Skeletal muscle satellite cell (primary cell): ENCODE measurements at regions not wholly inside any gene's neighbourhood (a gene's known extent, or its start where the extent isn't known, plus 50 kb on each side); places are given as distances from the start of the nearest gene placed in this dataset.
"Not testable (repeated sequence)": the region's sequence is repeated elsewhere in the genome, so short reads cannot be mapped to it uniquely, and the experiment has no call there.

Experiments
- H3K27me3 ChIP-seq: 2 replicates; pipeline ENCODE4 v1.7.0; 2013; ENCODE audit warnings: low read length; ENCODE audit not compliant: control insufficient read depth, insufficient read depth
- H3K36me3 ChIP-seq: 2 replicates; pipeline ENCODE4 v1.7.0; 2013; ENCODE audit warnings: mild to moderate bottlenecking, control low read depth, low read length; ENCODE audit not compliant: insufficient read depth
- H3K4me1 ChIP-seq: 2 replicates; pipeline ENCODE4 v1.7.0; 2013; ENCODE audit warnings: low read length; ENCODE audit not compliant: control insufficient read depth, insufficient read depth
- H3K4me2 ChIP-seq: 2 replicates; pipeline ENCODE4 v1.7.0; 2013; ENCODE audit warnings: mild to moderate bottlenecking, low read length
- H3K4me3 ChIP-seq: 2 replicates; pipeline ENCODE4 v1.7.0; 2013; ENCODE audit warnings: low read length
- H3K9ac ChIP-seq: 2 replicates; pipeline ENCODE4 v1.7.0; 2013; ENCODE audit warnings: mild to moderate bottlenecking, low read depth, low read length, moderate library complexity
- H3K9me3 ChIP-seq: replicated peaks from 2 replicates; pipeline ENCODE4 v1.7.0; 2013; ENCODE audit warnings: mild to moderate bottlenecking, control low read depth, low read length

GRCh38 chr18:11444169-11444568, 165.2 kb upstream of the SLC35G4 start:
- H3K9ac ChIP-seq, H3K36me3 ChIP-seq, H3K4me2 ChIP-seq, H3K9me3 ChIP-seq, H3K4me1 ChIP-seq, H3K4me3 ChIP-seq: not testable (repeated sequence)
- H3K27me3 ChIP-seq = peaks cover 11% of the 10 kb centered on the region

GRCh38 chr18:11437046-11437445, 172.3 kb upstream of the SLC35G4 start:
- H3K9me3 ChIP-seq = no peaks in the 10 kb centered on the region
- H3K36me3 ChIP-seq = no peaks in the 10 kb centered on the region
- peaks cover 28% of the 10 kb centered on the region for H3K27me3 ChIP-seq
- H3K9ac ChIP-seq = no peak overlapping the region
- no peaks in the 10 kb centered on the region for H3K4me1 ChIP-seq
- H3K4me3 ChIP-seq = no peak overlapping the region
- no peak overlapping the region for H3K4me2 ChIP-seq

- Histone ChIP-seq H3K4me2 (no peak overlapping the region), H3K9ac (no peak overlapping the region), H3K36me3 (no peaks in the 10 kb centered on the region), H3K9me3 (no peaks in the 10 kb centered on the region), H3K4me3 (no peak overlapping the region), H3K27me3 (peaks cover 22% of the 10 kb centered on the region), H3K4me1 (no peaks in the 10 kb centered on the region)
These were observed 177.0 kb upstream of the SLC35G4 start for GRCh38 chr18:11432360-11432811.

GRCh38 chr18:11429876-11430275, 179.5 kb upstream of the SLC35G4 start:
- Histone ChIP-seq H3K4me1 (no peaks in the 10 kb centered on the region), H3K36me3 (no peaks in the 10 kb centered on the region), H3K9me3 (no peaks in the 10 kb centered on the region), H3K4me2 (no peak overlapping the region), H3K9ac (no peak overlapping the region), H3K27me3 (peaks cover 9% of the 10 kb centered on the region), H3K4me3 (no peak overlapping the region)

GRCh38 chr18:11425211-11425610, 184.2 kb upstream of the SLC35G4 start:
- Histone ChIP-seq H3K4me2 (no peak overlapping the region), H3K27me3 (peaks cover 4% of the 10 kb centered on the region), H3K4me3 (no peak overlapping the region)

GRCh38 chr18:11419338-11419737, 190.1 kb upstream of the SLC35G4 start:
- no peaks in the 10 kb centered on the region for H3K9me3 ChIP-seq
- no peak overlapping the region for H3K9ac ChIP-seq
- no peak overlapping the region for H3K4me3 ChIP-seq
- no peaks in the 10 kb centered on the region for H3K36me3 ChIP-seq
- peaks cover 4% of the 10 kb centered on the region for H3K27me3 ChIP-seq
- H3K4me1 ChIP-seq = no peaks in the 10 kb centered on the region
- H3K4me2 ChIP-seq = no peak overlapping the region

More at GRCh38 chr18:11425211-11425610, 184.2 kb upstream of the SLC35G4 start:
- H3K4me1 ChIP-seq = no peaks in the 10 kb centered on the region
- no peaks in the 10 kb centered on the region for H3K9me3 ChIP-seq
- no peak overlapping the region for H3K9ac ChIP-seq
- H3K36me3 ChIP-seq = no peaks in the 10 kb centered on the region

- Histone ChIP-seq H3K9me3 (no peaks in the 10 kb centered on the region), H3K4me3 (no peak overlapping the region), H3K9ac (no peak overlapping the region), H3K4me2 (no peak overlapping the region), H3K27me3 (no peaks in the 10 kb centered on the region), H3K4me1 (no peaks in the 10 kb centered on the region), H3K36me3 (no peaks in the 10 kb centered on the region)
These were observed 196.6 kb upstream of the SLC35G4 start for GRCh38 chr18:11412811-11413210.

- no peak overlapping the region for H3K4me3 ChIP-seq
- no peaks in the 10 kb centered on the region for H3K27me3 ChIP-seq
- H3K9me3 ChIP-seq = no peaks in the 10 kb centered on the region
- H3K36me3 ChIP-seq = no peaks in the 10 kb centered on the region
- H3K9ac ChIP-seq = no peak overlapping the region
- no peaks in the 10 kb centered on the region for H3K4me1 ChIP-seq
- no peak overlapping the region for H3K4me2 ChIP-seq
These were observed 198.3 kb upstream of the SLC35G4 start for GRCh38 chr18:11411048-11411447.

GRCh38 chr18:11408555-11409065, 200.8 kb upstream of the SLC35G4 start:
- no peaks in the 10 kb centered on the region for H3K27me3 ChIP-seq
- H3K9ac ChIP-seq = no peak overlapping the region
- no peak overlapping the region for H3K4me3 ChIP-seq
- no peaks in the 10 kb centered on the region for H3K36me3 ChIP-seq
- no peak overlapping the region for H3K4me2 ChIP-seq
- no peaks in the 10 kb centered on the region for H3K4me1 ChIP-seq
- H3K9me3 ChIP-seq = no peaks in the 10 kb centered on the region

GRCh38 chr18:11407940-11408339, 201.5 kb upstream of the SLC35G4 start:
- no peak overlapping the region for H3K4me2 ChIP-seq
- no peaks in the 10 kb centered on the region for H3K4me1 ChIP-seq
- no peaks in the 10 kb centered on the region for H3K36me3 ChIP-seq
- H3K9me3 ChIP-seq = no peaks in the 10 kb centered on the region
- no peak overlapping the region for H3K4me3 ChIP-seq
- H3K27me3 ChIP-seq = no peaks in the 10 kb centered on the region
- H3K9ac ChIP-seq = no peak overlapping the region

GRCh38 chr18:11405804-11406203, 203.6 kb upstream of the SLC35G4 start:
- Histone ChIP-seq H3K4me3 (no peak overlapping the region), H3K4me1 (no peaks in the 10 kb centered on the region), H3K4me2 (no peak overlapping the region), H3K27me3 (peaks cover 2% of the 10 kb centered on the region), H3K9me3 (no peaks in the 10 kb centered on the region), H3K36me3 (no peaks in the 10 kb centered on the region), H3K9ac (no peak overlapping the region)

- H3K27me3 ChIP-seq = peaks cover 11% of the 10 kb centered on the region
- no peak overlapping the region for H3K9ac ChIP-seq
- H3K36me3 ChIP-seq = no peaks in the 10 kb centered on the region
- H3K9me3 ChIP-seq = no peaks in the 10 kb centered on the region
- H3K4me2 ChIP-seq = no peak overlapping the region
- no peaks in the 10 kb centered on the region for H3K4me1 ChIP-seq
- H3K4me3 ChIP-seq = no peak overlapping the region
These were observed 208.7 kb upstream of the SLC35G4 start for GRCh38 chr18:11400703-11401102.
